ENCODE measurements at regions not wholly inside any gene's neighbourhood (a gene's known extent, or its start where the extent isn't known, plus 50 kb on each side); places are given as distances from the start of the nearest gene placed in this dataset.

- no peak overlapping the region for H3K4me3 Mint-ChIP-seq
- H3K9me3 Mint-ChIP-seq, result no peaks in the 10 kb centered on the region
- DNase-seq (ENCODE audit: low read depth, low spot score), result no peak
- H3K4me1 Mint-ChIP-seq, result no peaks in the 10 kb centered on the region
- no peak for TF ChIP-seq CTCF (conservative IDR thresholded peaks at IDR 0.05)
- no peaks in the 10 kb centered on the region for H3K27me3 Mint-ChIP-seq (ENCODE audit: low read depth)
- H3K27ac Mint-ChIP-seq (ENCODE audit: unreplicated experiment), result no peak overlapping the region
- no peaks in the 10 kb centered on the region for H3K36me3 Mint-ChIP-seq (ENCODE audit: low read depth)
Measured at GRCh38 chr2:166560022-166560421, 66.0 kb upstream of the SCN7A start.

- DNase-seq (ENCODE audit: low read depth, low spot score), result no peak
- Mint-ChIP-seq H3K4me1 (no peaks in the 10 kb centered on the region), H3K27me3 (ENCODE audit: low read depth) (no peaks in the 10 kb centered on the region), H3K4me3 (no peak overlapping the region), H3K36me3 (ENCODE audit: low read depth) (no peaks in the 10 kb centered on the region), H3K27ac (ENCODE audit: unreplicated experiment) (no peak overlapping the region), H3K9me3 (peaks cover 2% of the 10 kb centered on the region)
- TF ChIP-seq CTCF (conservative IDR thresholded peaks at IDR 0.05), result no peak
Measured at GRCh38 chr2:166550923-166551322, 56.9 kb upstream of the SCN7A start.

GRCh38 chr2:166545473-166545872, 51.4 kb upstream of the SCN7A start:
- Mint-ChIP-seq H3K27ac (ENCODE audit: unreplicated experiment) (no peak overlapping the region), H3K9me3 (peaks cover 2% of the 10 kb centered on the region), H3K4me1 (no peaks in the 10 kb centered on the region), H3K4me3 (no peak overlapping the region), H3K36me3 (ENCODE audit: low read depth) (no peaks in the 10 kb centered on the region), H3K27me3 (ENCODE audit: low read depth) (no peaks in the 10 kb centered on the region)
- TF ChIP-seq CTCF (conservative IDR thresholded peaks at IDR 0.05), result no peak
- DNase-seq (ENCODE audit: low read depth, low spot score), result no peak
